HG02759 (cell line): ENCODE measurements at regions not wholly inside any gene's neighbourhood (a gene's known extent, or its start where the extent isn't known, plus 50 kb on each side); places are given as distances from the start of the nearest gene placed in this dataset.
"Not testable (repeated sequence)": the region's sequence is repeated elsewhere in the genome, so short reads cannot be mapped to it uniquely, and the experiment has no call there.

Source experiments
- ATAC-seq: cut with Tn5 transposase; IDR thresholded peaks from one replicate; pipeline ENCODE4 v1.9.1; 2021; ENCODE audit warnings: mild to moderate bottlenecking, moderate library complexity; ENCODE audit not compliant: unreplicated experiment

DNA sequence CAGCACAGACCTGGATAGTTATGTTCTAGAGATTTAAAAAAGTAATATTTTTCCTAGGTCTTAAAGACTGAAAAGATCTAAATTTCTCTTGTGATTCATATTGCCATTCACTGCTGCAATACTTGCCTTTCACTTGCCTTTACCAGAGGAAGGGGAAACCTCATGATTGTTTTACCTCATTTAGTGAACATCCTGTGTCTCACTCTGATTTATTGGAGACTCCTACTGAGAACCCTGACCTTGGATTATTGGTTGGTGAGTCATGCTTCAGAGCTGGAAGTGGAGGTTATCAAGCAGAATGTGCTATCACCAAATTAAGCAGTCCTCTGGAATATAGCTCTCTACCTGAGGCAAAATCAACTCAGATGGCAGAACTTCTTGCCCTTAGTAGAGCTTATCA, 500.5 kb downstream of the TSN start:
- no peak for ATAC-seq

DNA sequence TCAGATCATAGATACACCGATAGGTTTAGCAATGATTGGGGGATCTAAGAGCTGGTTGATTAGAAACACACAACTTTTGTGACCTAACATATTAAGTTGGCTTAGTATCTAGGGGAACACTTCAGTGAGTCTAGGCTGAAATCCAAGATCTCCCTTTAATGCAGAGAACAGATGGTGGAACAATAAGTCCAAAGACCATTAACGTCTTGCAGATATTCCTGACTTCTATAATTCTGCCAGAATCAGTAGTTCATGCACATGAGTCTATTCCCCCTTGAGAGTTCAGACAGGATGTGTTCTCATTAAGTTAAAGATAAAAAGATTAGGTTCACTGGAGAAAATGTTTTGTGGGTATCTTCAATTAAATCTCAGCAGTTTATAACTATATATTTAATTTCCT, 506.5 kb downstream of the TSN start:
- no peak for ATAC-seq

DNA sequence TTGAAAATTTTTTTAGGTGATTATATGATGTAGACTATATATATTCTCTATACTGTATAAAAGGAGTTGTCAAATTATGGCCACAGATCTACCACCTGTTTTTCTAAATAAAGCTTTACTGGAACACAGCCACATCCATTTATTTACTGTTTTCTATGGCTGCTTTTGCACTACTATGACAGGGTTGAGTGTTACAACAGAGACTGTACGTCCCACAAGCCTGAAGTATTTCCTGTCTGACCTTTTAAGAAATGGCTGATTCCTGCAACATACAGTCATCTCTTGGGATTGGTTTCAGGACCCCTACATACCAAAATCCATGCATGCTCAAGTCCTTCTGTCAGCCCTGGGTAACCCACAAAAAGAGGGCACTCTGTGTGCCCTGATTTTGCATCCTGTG, 508.3 kb downstream of the TSN start:
- no peak for ATAC-seq

DNA sequence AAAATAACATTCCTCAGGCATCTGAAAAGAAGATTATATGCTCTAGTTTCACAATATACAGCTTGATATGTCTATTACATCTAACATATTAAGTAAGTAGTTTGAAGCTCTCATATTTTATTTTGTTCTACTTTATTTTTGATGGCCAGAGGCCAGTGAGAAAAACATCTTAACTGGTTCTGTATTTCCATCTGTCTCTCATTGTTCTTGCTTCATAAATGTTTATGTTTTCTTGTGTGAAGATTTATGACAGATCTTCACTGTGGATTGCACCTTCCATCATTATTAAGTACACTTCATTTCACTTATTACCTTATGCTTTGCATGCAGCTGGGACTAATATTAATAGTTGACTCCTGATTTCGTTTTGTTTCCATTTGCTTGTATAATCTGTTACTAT, 511.2 kb downstream of the TSN start:
- ATAC-seq = no peak

DNA sequence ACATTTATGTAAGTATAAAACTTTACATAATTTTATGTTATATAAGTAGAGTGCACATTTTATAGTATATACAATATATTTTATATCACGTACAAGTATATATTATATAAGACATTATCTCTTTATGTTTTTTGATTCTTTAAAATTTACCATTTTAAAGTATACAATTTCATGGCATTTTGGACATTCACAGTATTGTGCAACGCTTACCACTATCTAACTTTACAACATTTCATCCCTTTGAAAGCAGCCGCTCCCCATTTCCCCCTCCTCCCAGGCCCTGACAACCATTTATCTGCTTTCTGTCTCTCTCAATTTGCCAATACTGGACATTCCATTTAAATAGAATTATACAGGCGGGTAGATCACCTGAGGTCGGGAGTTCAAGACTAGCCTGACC, 512.5 kb downstream of the TSN start:
- no peak for ATAC-seq

DNA sequence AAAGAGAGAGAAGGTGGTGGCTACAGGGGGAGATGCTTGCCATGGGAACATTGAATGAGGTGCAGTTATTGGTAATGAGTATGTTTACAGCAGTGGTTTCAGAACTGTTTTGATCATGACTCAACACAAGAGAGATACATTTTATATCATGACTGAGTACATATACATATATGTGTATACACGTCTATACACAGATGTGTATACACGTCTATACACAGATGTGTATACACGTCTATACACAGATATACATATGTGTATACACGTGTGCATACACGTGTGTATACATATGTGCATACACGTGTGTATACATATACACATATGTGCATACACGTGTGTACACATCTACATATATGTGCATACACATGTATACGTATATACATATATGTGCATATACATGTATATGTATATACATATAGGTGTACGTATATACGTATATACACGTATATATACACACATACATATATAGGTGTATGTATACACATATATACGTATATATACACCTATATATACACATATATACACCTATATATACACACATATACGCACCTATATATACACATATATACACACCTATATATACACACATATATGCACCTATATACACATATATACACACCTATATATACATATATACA, 518.5 kb downstream of the TSN start:
- no peak for ATAC-seq

DNA sequence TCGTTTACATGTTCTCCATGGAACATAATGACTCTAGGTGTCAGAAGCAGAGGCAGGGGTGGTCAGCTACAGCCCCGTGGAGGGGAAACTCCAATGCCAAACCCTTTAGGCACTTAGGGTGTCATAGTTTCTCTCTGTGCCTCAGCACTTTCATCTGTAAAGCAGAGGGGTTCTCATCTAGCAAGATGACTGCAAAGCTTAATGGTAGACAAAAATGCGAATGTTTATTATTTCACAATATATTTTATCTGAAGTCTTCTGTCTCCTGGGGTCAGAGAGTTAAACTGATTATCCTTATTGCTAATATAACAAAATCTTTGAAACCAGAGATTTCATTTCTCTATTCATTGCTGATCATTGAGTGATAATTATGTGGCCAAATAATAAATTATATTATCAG, 522.5 kb downstream of the TSN start:
- ATAC-seq = no peak

DNA sequence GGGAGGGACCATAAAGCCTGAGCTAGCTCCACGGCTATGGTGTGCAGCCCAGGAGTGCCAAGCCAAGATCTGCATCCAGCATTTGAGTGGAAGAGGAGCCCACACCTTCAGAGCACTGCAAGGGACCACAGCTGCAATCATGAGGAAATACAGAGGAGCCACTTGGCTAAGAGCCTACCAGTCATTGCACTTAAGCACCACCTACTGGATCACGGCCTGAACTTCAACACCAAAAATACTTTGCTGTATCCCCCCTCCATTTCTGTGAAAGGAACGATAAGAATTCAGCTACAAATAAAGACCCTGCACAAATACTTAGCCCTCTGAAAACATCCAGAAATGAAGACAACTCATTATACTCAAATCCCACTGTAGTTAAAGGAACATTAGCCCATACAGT, 545.3 kb downstream of the TSN start:
- no peak for ATAC-seq

DNA sequence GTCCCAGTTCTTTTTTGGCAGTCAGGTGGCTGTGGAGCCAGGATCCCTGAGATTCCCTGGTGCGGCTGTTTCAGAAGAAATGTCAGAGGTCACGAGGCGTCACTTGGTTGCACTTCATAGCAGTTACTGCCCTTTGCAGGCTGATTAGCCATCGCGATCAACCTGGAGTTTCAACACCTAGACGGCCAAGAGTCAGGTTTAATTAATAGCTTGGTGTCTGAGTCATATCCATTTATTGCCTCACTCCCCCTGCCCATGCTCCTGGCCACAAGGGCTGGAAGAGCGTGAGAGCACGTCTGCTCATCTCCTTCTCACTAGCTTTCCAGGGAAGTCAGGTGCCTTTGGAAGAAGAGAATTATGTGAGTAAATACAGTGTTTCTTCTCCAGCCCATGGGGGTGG, 552.3 kb downstream of the TSN start:
- ATAC-seq = no peak

DNA sequence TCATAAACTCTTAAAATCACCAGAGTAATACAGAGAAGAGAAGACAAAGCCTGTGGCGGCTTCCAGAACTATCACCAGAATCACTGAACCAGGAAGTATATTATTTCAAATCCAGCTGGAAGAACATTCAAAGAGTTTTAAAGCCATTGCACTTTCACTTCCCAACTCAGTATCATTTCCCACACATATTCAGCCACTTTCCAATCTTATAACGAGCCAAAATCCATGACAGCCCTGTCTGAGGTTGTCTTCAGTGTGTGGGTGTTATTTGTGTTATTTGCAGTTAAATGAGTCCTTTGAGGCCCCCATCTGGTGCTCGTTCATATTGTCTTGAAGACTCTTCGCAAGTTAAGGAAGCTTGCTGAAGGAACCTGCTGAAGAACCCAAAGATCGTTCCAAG, 559.9 kb downstream of the TSN start:
- no peak for ATAC-seq

DNA sequence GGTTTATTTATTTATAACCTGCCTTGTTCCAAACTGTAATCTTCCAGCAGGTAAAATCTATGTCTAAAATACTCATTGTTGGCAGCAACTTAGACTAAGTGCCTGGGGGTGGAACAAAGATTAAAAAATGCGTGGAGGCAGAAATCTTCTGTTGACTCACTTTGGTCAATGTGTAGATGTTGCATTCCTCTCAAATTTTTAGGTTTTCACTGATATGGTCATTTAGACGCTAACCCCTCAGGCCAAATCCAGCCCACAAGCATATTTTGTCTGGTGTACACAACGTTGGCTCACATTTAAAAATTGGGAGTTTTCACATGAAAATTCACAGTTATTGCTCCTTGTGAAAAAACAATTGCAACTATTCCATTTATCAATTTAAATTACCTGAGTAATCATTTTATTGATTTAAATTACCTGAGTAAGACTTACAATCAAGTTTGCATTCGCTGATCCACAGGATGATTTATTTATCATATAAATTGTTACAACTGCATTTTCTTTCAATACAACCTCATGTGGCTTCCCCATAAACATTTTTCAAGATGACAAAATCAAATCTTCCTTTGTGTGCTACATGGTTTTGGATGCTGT, 564.2 kb downstream of the TSN start:
- ATAC-seq = no peak

DNA sequence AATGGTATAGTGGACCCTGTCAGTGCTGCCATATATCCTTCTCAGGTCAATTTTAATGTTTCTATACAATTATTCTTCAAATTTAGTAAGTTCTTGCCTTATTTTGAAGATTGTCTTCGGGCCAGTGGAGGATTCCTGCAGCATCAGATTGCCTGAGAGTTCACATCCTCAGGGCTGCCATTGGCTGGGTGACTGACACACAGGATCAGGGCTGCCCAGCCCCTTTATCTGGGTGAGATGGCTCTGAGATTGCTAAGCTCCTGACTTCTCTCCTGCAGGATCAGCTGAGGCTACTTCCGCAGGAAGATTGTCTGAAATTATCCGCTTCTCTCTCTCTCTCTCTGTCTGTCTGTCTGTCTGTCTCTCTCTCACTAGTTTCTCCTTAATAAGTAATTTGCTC, 567.4 kb downstream of the TSN start:
- ATAC-seq = no peak

DNA sequence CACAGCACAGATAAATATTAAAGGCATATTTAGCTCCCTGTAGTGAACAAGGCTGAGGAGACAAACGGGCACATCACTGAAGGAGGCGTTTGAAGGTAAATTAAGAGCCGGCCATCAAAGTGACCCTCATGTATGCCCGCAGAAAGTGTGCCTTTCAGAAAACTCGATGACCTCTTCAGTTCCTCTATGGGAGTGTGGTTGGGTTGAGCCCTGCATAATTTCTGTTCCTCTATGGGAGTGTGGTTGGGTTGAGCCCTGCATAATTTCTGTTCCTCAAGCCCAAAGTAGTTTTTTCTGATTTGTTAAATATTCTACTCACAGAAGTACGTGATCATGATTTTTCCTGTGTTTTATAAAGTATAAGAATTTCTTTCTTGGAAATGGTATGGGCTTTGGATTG, 568.5 kb downstream of the TSN start:
- no peak for ATAC-seq

DNA sequence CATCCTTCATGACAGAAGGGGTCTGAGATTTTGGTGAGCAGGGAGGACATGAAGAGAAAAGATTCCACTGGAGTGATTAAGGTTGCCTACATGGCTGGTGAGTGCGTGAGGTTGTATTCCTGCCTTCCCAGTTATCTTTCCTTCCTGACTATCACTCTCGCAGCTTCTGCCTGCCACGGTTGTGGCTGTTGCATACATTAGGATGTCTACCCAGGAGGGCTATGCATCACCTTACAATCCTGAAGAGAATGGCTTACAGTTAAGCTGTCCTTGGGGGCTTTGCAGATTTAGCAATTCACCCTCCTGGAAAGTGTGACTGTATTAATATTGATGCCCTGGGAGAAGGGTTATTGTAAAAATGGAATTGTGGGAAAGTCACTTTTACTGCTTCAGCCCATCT, 571.0 kb downstream of the TSN start:
- ATAC-seq = no peak

DNA sequence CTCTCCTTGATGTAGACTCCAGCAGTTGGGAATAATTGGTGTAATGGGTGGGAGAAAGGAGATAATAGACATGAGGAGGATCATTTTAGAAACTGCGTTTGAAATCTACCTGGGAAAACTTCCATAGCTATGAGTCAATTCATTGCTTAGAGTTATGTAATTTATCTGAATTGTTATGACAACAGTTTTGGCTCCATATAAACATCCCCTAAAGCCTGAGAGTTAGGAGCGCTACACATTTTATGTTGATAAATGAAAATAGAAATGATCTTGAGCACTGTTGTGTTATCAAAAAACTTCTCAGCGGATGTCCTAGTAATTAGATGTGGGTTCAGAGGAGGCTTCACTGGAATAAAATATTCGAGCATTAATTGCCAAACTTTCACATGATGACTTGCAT, 573.4 kb downstream of the TSN start:
- no peak for ATAC-seq

DNA sequence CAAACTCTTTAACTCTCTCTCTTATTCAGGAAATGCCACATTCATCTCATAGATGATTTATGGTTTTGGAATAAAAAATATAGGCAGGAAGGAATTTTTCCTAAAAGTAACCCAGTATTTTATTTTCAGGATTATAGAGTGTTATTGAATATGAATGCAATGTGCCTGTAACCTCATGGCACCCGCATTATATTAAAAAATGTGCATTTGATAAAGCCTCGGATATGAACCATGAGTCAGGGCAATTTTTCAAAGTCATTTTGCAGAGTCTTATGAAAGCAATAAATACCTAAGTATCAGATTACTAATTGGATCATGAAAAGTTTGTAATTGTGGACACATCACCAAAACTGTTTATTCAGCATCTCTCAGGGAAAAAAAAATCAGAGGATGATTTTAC, 573.8 kb downstream of the TSN start:
- no peak for ATAC-seq

DNA sequence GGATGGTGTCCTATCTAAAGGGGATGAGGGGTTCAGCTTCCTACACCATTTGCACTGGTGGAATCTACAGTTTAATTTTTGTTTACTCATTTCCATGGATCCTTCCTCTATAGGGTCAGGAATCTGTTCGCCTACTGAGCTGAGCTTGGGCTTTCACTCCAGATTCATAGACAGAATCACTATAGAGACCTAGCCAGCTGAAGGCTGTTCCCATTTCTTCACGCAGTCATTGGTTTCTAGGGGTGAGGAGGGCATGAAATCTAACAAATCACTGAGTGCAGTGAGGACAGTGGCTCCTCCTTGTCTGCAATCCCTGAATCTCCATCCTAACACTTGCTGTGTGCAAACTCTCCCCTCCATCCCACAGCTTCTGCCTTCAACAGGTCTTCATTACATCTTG, 578.5 kb downstream of the TSN start:
- no peak for ATAC-seq

DNA sequence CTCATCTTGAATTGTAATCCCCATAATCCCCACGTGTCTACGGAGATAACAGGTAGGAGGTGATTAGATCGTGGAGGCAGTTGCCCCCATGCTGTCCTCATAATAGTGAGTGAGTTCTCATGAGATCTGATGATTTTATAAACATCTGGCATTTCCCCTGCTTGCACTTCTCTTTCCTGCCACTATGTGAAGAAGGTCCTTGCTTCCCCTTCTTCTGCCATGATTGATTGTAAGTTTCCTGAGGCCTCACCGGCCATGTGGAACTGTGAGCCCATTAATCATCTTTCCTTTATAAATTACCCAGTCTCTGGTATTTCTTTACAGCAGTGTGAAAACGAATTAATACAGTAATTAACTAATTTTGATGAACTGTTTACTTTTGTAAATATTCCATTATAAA, 582.5 kb downstream of the TSN start:
- ATAC-seq = no peak

DNA sequence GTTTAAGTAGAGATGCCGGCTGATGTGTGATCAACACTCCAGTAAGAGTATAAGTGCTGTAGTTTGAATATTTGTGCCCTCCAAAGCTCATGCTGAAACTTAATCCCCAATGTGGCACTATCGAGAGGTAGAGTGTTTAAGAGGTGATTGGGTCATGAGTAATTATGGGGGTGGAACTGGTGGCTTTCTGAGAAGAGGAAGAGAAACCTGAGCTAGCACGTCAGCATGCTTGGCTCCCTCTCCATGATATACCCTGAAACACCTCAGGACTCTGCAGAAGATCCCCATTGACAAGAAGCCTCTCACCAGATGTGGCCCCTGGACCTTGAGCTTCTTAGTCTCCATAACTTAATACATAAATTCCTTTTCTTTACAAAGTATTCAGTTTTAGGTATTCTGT, 584.8 kb downstream of the TSN start:
- ATAC-seq = peak; percentile 96

DNA sequence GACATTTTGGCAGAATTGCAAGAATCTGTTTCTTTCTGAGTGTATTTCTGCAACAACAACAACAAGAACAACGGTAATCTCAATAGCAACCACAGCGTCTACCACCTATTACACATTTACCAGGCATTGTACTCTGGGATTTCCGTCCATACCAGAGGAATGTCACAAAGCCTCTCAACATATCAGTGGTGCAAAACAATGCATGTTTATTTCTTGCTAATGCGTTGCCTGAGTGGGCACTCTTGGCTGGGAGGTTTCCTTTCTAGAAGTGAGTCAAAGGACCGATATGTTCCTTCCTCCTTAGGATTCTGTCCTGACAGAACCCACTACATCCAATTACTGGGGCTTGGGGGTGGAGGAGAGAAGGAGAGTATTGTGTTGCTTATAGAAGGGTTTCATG, 585.6 kb downstream of the TSN start:
- peak; percentile 40 for ATAC-seq

DNA sequence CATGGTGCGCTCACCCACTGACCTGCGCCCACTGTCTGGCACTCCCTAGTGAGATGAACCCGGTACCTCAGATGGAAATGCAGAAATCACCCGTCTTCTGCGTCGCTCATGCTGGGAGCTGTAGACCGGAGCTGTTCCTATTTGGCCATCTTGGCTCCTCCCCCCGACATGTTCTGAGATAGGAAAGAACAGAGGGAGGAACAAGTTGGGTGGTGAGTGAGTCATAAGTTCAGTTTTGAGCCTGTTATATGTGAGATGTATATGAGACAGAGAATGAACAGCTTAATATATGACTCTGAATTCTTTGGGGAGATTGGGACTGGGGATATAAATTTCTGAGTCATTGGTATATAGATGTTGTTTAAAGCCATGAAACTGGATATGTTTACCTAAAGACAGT, 596.7 kb downstream of the TSN start:
- ATAC-seq = not testable (repeated sequence)

DNA sequence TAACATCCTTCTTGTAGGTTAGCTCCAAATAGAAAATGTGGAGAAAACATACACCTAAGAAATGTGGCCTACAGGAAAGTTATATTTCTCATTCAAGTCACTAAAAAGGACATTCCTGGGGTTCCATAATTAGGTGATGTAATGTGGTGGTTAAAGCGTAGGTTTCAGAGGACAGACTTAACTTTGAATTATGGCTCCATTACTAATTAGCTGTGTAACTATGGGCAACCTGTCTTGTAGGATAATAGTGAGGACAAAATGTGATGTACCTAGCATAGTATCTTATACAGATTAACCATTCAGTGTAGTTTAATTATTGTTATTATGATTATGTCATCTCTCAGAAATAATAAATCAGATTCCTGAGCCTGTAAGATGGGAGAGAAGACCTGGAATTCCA, 602.5 kb downstream of the TSN start:
- ATAC-seq = no peak

DNA sequence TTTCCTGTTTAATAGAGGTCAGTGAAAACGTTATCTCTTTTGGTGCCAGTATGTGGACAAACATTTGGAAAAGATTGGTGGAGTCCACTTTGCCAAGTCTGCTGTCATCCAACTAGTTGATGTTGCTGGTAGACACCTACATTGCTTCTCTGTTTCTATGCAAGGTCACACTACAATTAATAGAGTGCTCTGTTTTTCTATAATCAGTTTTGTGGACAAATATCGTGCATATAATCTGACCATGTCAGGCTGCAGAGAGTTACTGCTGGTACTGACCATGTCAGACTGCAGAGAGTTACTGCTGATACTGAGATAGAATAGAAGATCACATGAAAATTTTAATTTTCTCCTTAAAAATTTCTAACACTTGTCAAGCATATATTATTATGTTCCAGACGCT, 603.3 kb downstream of the TSN start:
- no peak for ATAC-seq
